NCI-H2171 treated with DMSO at 0.1 percent for 48 hours (cell line): ENCODE measurements at regions not wholly inside any gene's neighbourhood (a gene's known extent, or its start where the extent isn't known, plus 50 kb on each side); places are given as distances from the start of the nearest gene placed in this dataset.

Experiments
- DNase-seq: peaks from one replicate; lab custom pipeline; 2025; lab: John Stamatoyannopoulos, UW

GRCh38 chr6:126905917-126906316 is 212.6 kb upstream of the RSPO3 start:
- DNase-seq = no peak

GRCh38 chr6:126907312-126907711 is 211.2 kb upstream of the RSPO3 start:
- no peak for DNase-seq

GRCh38 chr6:126907996-126908395 is 210.5 kb upstream of the RSPO3 start:
- no peak for DNase-seq

GRCh38 chr6:126909493-126909892 is 209.0 kb upstream of the RSPO3 start:
- DNase-seq = no peak

- DNase-seq = no peak
Observed at GRCh38 chr6:126913651-126914050, 204.8 kb upstream of the RSPO3 start.

- DNase-seq = no peak
Observed at GRCh38 chr6:126914172-126914571, 204.3 kb upstream of the RSPO3 start.

GRCh38 chr6:126914801-126915200 is 203.7 kb upstream of the RSPO3 start:
- no peak for DNase-seq

GRCh38 chr6:126919947-126920346 is 198.5 kb upstream of the RSPO3 start:
- DNase-seq = no peak

GRCh38 chr6:126923807-126924206 is 194.7 kb upstream of the RSPO3 start:
- DNase-seq = no peak

GRCh38 chr6:126926926-126927325 is 191.5 kb upstream of the RSPO3 start:
- no peak for DNase-seq

- DNase-seq = no peak
Observed at GRCh38 chr6:126927841-126928240, 190.6 kb upstream of the RSPO3 start.

- DNase-seq = no peak
Observed at GRCh38 chr6:126937426-126937825, 181.0 kb upstream of the RSPO3 start.

- DNase-seq = no peak
Observed at GRCh38 chr6:126939784-126940183, 178.7 kb upstream of the RSPO3 start.

- DNase-seq = no peak
Observed at GRCh38 chr6:126941751-126942150, 176.7 kb upstream of the RSPO3 start.

GRCh38 chr6:126944512-126944911 is 174.0 kb upstream of the RSPO3 start:
- DNase-seq = no peak

GRCh38 chr6:126945150-126945685 is 173.3 kb upstream of the RSPO3 start:
- DNase-seq = no peak

GRCh38 chr6:126945812-126946360 is 172.6 kb upstream of the RSPO3 start:
- DNase-seq = no peak

GRCh38 chr6:126947070-126947469 is 171.4 kb upstream of the RSPO3 start:
- no peak for DNase-seq

- DNase-seq = no peak
Observed at GRCh38 chr6:126949786-126950185, 168.7 kb upstream of the RSPO3 start.

GRCh38 chr6:126955621-126956020 is 162.8 kb upstream of the RSPO3 start:
- no peak for DNase-seq

GRCh38 chr6:126957721-126958120 is 160.8 kb upstream of the RSPO3 start:
- no peak for DNase-seq

- no peak for DNase-seq
Observed at GRCh38 chr6:126959765-126960164, 158.7 kb upstream of the RSPO3 start.

- DNase-seq = no peak
Observed at GRCh38 chr6:126963077-126963809, 155.2 kb upstream of the RSPO3 start.
